ENCODE measurements at regions not wholly inside any gene's neighbourhood (a gene's known extent, or its start where the extent isn't known, plus 50 kb on each side); places are given as distances from the start of the nearest gene placed in this dataset.

- no peak for TF ChIP-seq SP1 (IDR thresholded peaks at IDR 0.05)
- no peak for TF ChIP-seq LEF1 (IDR thresholded peaks at IDR 0.05; ENCODE audit: borderline replicate concordance)
- TF ChIP-seq L3MBTL2 (conservative IDR thresholded peaks at IDR 0.05): no peak
Measured at GRCh38 chr18:76228716-76229115, 266.3 kb downstream of the ZNF516 start.
